MM.1S (cell line): ENCODE measurements at regions not wholly inside any gene's neighbourhood (a gene's known extent, or its start where the extent isn't known, plus 50 kb on each side); places are given as distances from the start of the nearest gene placed in this dataset.

Source experiments
- DNase-seq: peaks from one replicate; pipeline ENCODE4 v3.0.0-alpha.2; 2015
- H2AFZ ChIP-seq: fragments of 300-600 bp; sonication (generic); 2 replicates; pipeline ENCODE4 v1.6.0; 2016; ENCODE audit warnings: antibody characterized with exemption, low read length
- H3F3A ChIP-seq: fragments of 300-600 bp; sonication (generic); 2 replicates; pipeline ENCODE4 v1.6.1; 2016; ENCODE audit warnings: mild to moderate bottlenecking, antibody characterized with exemption, low read length, moderate library complexity, mixed read lengths; ENCODE audit not compliant: insufficient read depth
- H3K27ac ChIP-seq: fragments of 300-600 bp; sonication (generic); 2 replicates; pipeline ENCODE4 v1.5.1; 2016; ENCODE audit warnings: mild to moderate bottlenecking, low read length
- H3K27me3 ChIP-seq: fragments of 300-600 bp; sonication (generic); replicated peaks from 2 replicates; pipeline ENCODE4 v1.6.0; 2016; ENCODE audit warnings: low read length; ENCODE audit not compliant: insufficient read depth
- H3K36me3 ChIP-seq: fragments of 300-600 bp; sonication (generic); replicated peaks from 2 replicates; pipeline ENCODE4 v1.6.1; 2016; ENCODE audit warnings: mild to moderate bottlenecking, low read length, mixed read lengths; ENCODE audit not compliant: insufficient read depth
- H3K4me1 ChIP-seq: fragments of 300-600 bp; sonication (generic); 2 replicates; pipeline ENCODE4 v1.6.1; 2016; ENCODE audit warnings: low read length, mixed read lengths
- H3K4me2 ChIP-seq: fragments of 300-600 bp; sonication (generic); 2 replicates; pipeline ENCODE4 v1.6.0; 2016; ENCODE audit warnings: low read depth, low read length
- H3K4me3 ChIP-seq: fragments of 300-600 bp; sonication (generic); 2 replicates; pipeline ENCODE4 v1.5.1; 2016; ENCODE audit warnings: low read length, mixed read lengths
- H3K79me2 ChIP-seq: fragments of 300-600 bp; sonication (generic); 2 replicates; pipeline ENCODE4 v1.6.1; 2016; ENCODE audit warnings: mixed run types, low read length, mixed read lengths
- H3K9ac ChIP-seq: fragments of 300-600 bp; sonication (generic); 2 replicates; pipeline ENCODE4 v1.6.1; 2016; ENCODE audit warnings: low read length, mixed read lengths
- H3K9me2 ChIP-seq: fragments of 300-600 bp; sonication (generic); replicated peaks from 2 replicates; pipeline ENCODE4 v1.6.1; 2016; ENCODE audit warnings: mild to moderate bottlenecking, low read length, mixed read lengths; ENCODE audit not compliant: insufficient read depth
- H3K9me3 ChIP-seq: fragments of 300-600 bp; sonication (generic); replicated peaks from 2 replicates; pipeline ENCODE4 v1.6.1; 2016; ENCODE audit warnings: mild to moderate bottlenecking, low read length, mixed read lengths; ENCODE audit not compliant: insufficient read depth
- H4K20me1 ChIP-seq: fragments of 300-600 bp; sonication (generic); 2 replicates; pipeline ENCODE4 v1.6.1; 2016; ENCODE audit warnings: mild to moderate bottlenecking, low read length, moderate library complexity, mixed read lengths; ENCODE audit not compliant: insufficient read depth
- EZH2 ChIP-seq: fragments of 300-600 bp; sonication (generic); optimal IDR thresholded peaks from 2 replicates; pipeline ENCODE3; 2017; ENCODE audit warnings: low read depth, mild to moderate bottlenecking, antibody characterized with exemption, low read length, mixed read lengths
- EZH2phosphoT487 ChIP-seq: fragments of 300-600 bp; sonication (generic); IDR thresholded peaks from 2 replicates; pipeline ENCODE4 v1.6.1; 2018; ENCODE audit warnings: antibody characterized with exemption, low read length
- TF ChIP-seq, protein P1 (sequence below): fragments of 300-600 bp; sonication (generic); IDR thresholded peaks from 2 replicates; pipeline ENCODE4 v1.5.1; 2016; ENCODE audit warnings: antibody characterized with exemption, low read length, mixed read lengths

DNA sequence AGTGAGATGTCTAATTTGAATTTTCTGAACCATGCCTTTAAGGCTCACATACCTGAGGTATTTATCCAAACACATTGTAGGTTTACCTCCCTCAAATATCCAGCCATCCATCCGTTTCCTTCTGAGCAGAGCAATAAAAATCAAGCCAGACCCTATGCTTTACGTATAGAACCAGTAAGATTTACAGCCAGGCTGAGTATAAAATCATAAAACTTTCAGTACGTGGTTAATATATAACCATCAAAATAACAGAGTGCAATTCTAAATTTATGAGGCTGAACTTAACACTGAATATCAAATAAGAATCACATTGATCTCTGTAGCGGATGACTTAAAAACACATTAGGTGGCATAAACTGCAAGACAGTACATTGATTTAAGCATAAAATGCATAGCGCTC is 877.9 kb upstream of the WWC1 start:
- Histone ChIP-seq H3K36me3 (no peaks in the 10 kb centered on the region), H3K9me2 (no peaks in the 10 kb centered on the region), H3K79me2 (no peaks in the 10 kb centered on the region), H3F3A (no peaks in the 10 kb centered on the region), H2AFZ (no peak overlapping the region), H4K20me1 (no peaks in the 10 kb centered on the region), H3K27me3 (no peaks in the 10 kb centered on the region), H3K9ac (no peak overlapping the region), H3K27ac (no peak overlapping the region), H3K4me2 (no peak overlapping the region), H3K9me3 (no peaks in the 10 kb centered on the region), H3K4me3 (no peak overlapping the region), H3K4me1 (no peaks in the 10 kb centered on the region)
- no peak for DNase-seq
- TF ChIP-seq EZH2phosphoT487: no peak
- TF ChIP-seq EZH2: no peak
- TF ChIP-seq, protein P1, sequence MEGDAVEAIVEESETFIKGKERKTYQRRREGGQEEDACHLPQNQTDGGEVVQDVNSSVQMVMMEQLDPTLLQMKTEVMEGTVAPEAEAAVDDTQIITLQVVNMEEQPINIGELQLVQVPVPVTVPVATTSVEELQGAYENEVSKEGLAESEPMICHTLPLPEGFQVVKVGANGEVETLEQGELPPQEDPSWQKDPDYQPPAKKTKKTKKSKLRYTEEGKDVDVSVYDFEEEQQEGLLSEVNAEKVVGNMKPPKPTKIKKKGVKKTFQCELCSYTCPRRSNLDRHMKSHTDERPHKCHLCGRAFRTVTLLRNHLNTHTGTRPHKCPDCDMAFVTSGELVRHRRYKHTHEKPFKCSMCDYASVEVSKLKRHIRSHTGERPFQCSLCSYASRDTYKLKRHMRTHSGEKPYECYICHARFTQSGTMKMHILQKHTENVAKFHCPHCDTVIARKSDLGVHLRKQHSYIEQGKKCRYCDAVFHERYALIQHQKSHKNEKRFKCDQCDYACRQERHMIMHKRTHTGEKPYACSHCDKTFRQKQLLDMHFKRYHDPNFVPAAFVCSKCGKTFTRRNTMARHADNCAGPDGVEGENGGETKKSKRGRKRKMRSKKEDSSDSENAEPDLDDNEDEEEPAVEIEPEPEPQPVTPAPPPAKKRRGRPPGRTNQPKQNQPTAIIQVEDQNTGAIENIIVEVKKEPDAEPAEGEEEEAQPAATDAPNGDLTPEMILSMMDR: no peak

DNA sequence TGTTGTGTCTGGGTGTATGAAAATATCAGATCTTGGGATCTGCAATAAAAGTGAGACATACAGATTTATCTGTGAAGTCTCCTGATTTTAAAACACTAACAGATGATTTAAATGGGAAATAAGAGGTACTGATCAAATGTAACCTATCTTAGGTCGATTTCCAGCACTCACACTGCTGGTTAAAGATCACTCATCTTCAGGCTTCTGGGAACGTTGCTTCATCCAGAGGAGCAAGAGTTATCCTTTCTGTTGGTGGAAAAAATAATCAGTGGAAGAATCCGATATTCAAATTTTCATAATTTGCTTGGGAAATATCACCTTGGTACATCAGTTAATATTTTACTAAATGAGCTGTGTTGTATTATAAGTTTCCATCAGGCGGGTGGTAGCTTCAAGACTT is 876.8 kb upstream of the WWC1 start:
- Histone ChIP-seq H4K20me1 (no peaks in the 10 kb centered on the region), H2AFZ (no peak overlapping the region), H3F3A (no peaks in the 10 kb centered on the region), H3K27me3 (no peaks in the 10 kb centered on the region), H3K9ac (no peak overlapping the region), H3K4me3 (no peak overlapping the region), H3K9me3 (no peaks in the 10 kb centered on the region), H3K4me1 (no peaks in the 10 kb centered on the region), H3K79me2 (no peaks in the 10 kb centered on the region), H3K9me2 (no peaks in the 10 kb centered on the region), H3K36me3 (no peaks in the 10 kb centered on the region), H3K27ac (no peak overlapping the region), H3K4me2 (no peak overlapping the region)
- TF ChIP-seq EZH2phosphoT487 (no peak), EZH2 (no peak)
- TF ChIP-seq, protein P1: no peak
- DNase-seq: no peak

DNA sequence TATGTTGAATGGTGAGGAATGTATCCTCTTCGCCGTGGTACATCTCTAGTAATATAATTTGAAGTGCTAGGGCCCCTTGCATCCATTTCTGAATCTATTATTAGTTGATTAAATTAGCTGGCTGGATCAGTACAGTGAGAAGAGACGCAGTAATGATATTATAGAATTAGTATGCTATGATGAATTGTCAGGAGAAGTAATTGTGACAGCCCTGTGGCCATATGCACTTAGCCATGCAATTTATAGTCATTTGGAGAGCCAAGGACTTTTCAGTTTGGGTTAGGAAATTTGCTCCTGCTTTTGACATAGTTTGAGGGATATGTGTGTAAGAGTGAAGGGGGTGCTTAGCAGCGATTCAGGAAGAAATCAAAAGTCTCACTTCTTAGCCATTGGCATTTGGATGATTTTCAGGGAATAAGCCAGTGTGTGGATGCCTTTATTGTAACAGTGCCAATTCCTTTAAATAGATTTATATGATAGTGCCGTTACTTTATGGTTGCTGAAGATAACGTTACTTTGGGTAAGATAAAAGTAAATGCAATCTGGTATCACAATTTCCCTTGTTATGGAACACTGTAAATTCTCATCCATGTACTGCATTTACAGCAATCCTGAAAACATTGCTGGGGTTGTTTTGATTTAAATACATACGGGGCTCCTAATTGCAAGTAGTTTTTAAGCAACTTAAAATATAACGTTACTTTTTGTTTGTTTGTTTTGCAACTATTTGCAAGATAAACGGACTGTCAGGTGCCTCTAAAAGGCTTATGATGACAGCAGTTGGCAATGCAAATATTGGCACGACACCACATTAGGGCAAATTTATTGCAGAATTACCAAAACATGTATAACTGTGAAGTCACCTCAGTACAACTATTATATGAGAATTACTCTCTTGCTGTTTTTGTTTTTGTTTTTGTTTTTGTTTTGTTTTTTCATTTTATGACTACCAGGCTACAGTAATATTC is 875.4 kb upstream of the WWC1 start:
- Histone ChIP-seq H4K20me1 (no peaks in the 10 kb centered on the region), H3K27me3 (no peaks in the 10 kb centered on the region), H3K36me3 (no peaks in the 10 kb centered on the region), H3F3A (no peaks in the 10 kb centered on the region), H3K4me2 (no peak overlapping the region), H2AFZ (no peak overlapping the region), H3K9me3 (no peaks in the 10 kb centered on the region), H3K27ac (no peak overlapping the region), H3K4me1 (no peaks in the 10 kb centered on the region), H3K79me2 (no peaks in the 10 kb centered on the region), H3K9me2 (no peaks in the 10 kb centered on the region), H3K9ac (no peak overlapping the region), H3K4me3 (no peak overlapping the region)
- DNase-seq: no peak
- TF ChIP-seq EZH2phosphoT487 (no peak), EZH2 (no peak)
- TF ChIP-seq, protein P1: no peak
